AML-193 (cell line): ENCODE measurements at regions not wholly inside any gene's neighbourhood (a gene's known extent, or its start where the extent isn't known, plus 50 kb on each side); places are given as distances from the start of the nearest gene placed in this dataset.
"Not testable (repeated sequence)": the region's sequence is repeated elsewhere in the genome, so short reads cannot be mapped to it uniquely, and the experiment has no call there.

Experiments
- DNase-seq, 2 experiments: peaks; one replicate each; lab custom pipeline; 2025; lab: John Stamatoyannopoulos, UW

DNA sequence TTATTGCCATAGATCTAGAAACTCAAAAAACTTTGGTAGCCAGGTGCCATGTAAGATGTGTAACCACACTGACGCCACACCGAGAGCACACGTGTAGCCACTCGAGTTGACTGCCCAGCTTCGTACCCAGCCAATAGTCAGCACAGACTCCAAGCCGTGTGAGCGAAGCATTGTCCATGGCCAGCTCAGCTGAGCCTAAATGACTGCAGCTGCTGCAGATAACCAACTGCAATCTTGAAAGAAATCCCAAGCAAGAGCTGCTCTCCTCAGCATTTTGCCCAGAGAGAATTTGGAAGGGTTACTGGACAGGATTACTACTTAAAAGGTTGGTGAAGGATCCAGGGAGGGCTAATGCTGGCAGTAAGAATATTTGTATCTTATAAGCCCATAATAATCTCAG is 193.0 kb upstream of the THRB start:
- no peak for DNase-seq

DNA sequence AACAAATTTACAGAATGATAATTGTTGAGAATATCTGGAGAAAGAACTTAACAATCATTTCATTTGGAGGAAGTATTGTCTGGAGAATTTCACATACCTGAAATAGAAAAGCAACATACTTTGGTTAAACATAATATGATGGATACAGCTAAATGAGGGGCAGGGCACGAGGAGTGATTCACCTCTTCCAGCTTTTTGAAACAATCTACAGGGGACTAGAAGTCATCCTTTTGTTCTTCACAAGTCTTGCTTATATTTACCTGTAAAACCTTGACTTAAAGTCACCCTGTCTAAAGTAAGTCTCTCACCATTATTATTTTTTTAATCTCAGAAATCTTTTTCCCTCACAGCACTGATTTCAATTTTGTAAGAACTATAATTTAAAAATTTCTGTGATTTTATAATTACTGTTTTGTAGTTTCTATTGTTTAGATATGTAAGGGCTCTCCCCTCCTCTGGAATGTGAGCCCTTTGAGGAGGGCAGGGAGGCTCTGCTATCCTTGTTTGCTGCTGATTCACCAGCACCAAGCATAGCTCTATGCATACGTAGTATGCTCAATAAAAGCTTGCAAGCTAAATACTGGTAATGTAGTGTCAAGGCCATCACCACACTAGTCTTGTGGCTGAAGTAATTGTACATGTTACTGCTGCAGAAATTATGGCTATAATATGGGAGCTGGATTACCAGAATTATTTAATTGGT is 193.9 kb upstream of the THRB start:
- no peak for DNase-seq

DNA sequence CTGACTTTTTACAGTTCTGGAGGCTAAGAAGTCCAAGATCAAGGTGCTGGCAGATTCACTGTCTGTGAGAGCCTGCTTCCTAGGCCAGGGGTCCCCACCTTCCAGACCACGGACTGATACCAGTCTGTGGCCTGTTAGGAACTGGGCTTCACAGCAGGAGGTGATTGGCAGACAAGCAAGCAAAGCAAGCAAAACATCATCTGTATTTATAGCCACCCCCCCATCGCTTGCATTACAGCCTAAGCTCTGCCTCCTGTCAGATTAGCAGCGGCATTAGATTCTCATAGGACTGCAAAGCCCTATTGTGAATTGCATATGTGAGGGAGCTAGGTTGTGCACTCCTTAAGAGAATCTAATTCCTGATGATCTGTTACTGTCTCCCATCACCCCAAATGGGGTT is 194.7 kb upstream of the THRB start:
- no peak for DNase-seq

DNA sequence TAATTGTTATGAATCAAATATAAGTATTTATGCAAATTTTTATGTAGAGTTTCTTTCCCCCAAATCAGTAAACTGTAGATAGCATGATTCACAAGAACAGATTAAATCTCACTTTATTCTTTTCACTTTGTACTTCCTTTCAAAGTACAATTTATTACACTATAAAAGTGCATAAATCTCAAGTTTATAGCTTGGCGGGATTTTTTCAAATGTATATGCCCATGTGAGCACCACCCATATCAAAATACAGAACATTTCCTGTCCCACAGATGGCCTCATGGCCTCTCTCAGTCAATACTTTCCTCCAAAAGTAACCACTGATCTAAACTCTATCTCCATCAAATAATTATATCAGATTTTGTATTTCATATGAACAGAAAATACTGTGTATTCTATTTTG is 196.1 kb upstream of the THRB start:
- no peak for DNase-seq

DNA sequence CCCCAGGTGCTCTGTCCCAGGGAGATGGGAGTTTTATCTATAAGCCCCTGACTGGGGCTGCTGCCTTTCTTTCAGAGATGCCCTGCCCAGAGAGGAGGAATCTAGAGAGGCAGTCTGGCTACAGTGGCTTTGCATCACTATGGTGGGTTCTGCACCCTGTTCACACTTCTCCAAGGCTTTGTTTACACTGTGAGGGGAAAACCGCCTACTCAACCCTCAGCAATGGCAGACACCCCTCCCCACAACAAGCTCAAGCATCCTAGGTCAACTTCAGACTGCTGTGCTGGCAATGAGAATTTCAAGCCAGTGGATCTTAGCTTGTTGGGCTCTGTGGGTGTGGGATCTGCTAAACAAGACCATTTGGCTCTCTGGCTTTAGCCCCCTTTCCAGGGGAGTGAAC is 204.4 kb upstream of the THRB start:
- DNase-seq, result not testable (repeated sequence)

DNA sequence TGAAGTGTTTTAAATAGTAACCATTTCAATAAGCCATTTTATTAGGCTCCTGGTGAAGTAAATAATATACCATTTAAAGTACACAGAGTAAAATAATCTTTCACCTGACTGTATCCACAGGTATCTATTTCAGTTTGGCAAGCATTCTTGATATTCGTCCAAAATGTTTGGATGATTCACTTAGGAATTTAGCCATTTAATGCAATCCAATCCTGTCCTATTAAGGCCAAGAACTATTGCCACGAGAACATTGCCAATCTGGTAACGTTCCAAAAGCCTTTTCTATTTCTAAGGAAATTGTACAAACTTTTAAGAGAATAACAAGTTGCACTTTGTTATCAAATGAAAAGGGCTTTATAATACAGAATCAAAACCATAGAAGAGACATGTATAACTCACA is 209.8 kb upstream of the THRB start:
- DNase-seq, result no peak

DNA sequence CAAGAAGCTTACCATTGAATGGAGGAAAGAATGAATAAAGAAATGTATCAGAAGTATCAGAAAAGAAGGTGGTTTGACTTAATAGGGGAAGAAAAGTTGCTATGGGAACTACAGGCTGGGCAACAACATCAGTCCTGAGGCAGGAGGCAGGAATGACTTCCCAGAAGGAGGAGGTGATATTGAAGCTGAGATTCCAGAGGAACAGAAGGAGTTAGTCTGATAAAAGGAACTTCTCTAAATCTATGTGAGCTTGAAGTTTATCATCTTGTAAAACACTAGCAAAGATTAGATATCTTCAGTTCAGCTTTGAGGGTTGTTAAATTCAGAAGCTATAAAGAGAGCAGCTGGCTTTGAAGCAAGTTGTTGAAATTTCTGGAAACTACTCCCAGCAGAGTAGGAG is 213.3 kb upstream of the THRB start:
- no peak for DNase-seq

DNA sequence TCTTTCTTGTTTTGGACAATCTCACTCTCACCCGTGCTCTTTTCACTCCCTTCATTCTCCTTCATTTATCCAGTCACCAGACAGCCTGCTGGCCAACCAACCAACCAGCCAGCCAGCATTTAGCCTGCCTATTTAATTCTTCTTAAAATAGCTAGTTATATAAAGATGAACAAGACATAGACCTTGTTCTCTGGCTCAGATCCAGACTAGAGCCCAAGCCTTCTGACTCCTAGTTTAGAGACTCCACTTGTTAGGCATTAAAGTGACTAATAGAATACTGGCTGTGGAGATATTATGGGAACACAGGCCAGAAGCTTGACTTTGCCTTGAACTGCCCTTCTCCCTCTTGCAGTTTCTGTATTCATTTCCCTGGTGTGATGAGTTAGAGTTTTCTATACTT is 215.3 kb upstream of the THRB start:
- no peak for DNase-seq

DNA sequence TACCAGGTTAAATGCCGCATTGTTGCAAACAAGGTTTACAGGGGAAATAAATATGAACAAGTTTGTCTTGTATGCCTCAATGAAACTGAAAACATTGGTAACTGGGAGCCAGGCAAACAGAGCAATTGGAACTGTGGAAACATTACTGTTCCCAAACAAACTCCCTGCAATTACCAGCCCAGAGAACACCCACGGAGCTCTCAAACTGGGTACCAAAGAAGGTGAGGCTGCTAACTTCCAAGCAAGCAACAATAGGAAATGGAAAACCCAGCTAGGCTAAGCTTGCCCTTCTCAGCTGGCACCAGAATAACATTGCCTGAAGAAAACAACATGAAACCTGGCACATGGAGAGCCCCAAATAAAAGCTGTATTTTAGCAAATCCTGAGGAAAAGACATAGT is 218.9 kb upstream of the THRB start:
- DNase-seq, result no peak

DNA sequence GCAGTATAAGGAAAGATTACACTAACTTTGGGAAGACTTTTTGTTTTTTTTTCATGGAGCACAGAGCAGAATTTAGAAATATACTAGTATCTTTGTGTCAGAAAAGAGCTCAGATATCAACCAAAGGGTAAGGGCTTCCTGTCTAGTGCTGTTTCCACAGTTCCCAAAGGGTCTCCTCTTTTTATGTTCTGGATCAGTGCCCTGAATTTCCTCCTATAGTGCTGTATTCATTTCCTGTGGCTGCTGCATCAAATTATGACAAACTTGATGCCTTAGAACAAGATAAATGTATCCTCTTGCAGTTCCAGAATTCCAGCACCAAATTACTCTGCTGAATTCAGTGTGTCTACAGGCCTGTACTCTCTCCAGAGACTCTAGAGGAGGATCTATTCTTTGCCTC is 219.8 kb upstream of the THRB start:
- no peak for DNase-seq

DNA sequence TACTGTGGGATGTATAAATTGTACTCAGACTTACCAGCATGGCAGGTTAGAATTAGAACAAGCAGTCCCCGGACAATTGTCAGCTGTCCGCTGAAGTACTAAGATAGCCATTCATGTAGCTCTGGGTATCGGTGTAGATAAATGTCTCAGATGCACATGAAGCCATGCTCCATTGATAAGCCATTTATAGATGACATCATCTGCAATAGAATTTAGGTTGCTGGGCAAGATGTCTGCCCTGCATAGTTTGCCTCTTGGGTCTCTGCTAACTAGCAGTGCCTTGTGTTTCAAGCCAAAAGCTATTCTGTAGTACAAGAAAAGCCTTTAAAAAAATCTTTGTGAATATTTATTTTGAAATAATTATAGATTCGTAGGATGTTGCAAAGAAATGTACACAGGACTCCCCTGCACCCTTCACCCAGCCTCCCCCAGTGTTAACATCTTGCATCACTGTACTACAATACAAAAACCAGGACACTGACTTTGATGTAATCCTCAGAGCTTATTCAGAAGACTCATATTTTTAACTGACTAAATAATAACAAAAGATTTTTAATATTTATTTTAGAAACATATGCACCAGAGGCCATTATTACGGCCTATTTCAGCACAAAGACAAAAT is 220.6 kb upstream of the THRB start:
- no peak for DNase-seq

DNA sequence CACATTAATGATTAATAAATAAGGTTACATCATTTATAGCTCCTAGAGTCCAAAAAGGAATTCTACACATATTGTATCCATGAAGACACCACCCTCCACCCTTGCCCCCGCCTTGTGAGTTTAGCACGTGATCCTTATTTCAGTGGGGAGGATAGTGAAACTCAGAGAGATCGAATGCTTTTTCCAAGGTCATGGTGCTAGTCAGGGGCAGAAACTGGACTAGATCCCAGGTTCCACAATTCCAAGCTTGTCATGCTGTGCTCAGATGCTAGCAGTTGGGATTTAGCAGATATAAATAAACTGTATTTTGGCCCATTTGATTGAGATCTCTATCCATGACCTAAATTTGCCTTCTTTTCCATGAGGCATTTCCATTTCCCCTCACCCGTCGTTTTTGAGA is 227.4 kb upstream of the THRB start:
- no peak for DNase-seq

DNA sequence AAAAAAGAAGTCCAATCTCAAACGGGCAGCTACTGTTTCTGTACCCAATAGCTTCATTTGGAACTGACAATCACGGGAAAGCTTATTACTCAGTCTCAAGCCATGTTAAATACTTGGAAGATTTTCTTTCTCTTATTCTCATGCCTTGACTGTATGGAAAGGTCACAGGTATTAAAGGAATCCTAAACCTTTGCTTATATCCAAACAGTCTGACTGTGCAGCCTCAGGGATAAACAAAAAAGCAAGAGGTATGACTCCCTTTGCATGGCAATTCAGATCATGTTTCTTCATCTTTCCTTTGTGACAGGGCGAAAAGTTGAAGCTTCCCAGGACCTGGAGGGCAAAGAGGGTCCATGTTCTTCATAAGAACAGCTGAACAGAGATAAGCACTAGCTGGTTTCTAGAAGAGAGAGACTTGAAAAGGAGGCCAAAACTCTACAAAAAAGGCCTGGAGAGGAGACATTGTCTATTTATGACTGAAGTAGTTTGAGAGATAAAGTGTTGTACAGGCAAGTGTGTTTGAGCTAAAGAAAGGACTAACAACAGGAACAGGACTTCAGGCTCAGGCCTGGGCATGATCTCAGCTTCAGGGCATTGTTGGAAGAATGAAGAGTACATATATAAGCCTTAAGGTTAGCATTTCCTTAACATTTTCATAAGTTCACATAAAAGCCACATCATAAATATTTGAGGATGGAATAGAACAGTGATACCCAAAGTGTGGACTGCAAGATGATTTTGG is 231.0 kb upstream of the THRB start:
- no peak for DNase-seq

DNA sequence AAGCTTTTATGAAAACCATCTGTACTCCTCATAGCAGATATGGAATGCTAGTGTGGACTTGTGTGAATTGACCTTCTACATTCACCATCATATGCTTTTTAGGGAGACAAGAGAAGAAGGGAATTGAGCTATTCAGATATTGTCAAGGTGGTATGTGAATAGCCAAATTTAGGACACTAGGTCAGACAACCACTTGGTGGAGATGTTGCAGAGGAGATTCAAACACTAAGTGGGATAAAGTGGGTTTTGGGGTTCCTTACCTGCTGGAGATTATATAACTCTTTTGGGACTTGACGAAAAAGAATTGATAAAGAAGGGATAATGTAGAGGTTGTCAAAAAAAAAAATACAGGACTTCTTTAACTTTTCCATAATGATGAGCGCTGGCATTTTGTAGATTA is 231.8 kb upstream of the THRB start:
- no peak for DNase-seq

DNA sequence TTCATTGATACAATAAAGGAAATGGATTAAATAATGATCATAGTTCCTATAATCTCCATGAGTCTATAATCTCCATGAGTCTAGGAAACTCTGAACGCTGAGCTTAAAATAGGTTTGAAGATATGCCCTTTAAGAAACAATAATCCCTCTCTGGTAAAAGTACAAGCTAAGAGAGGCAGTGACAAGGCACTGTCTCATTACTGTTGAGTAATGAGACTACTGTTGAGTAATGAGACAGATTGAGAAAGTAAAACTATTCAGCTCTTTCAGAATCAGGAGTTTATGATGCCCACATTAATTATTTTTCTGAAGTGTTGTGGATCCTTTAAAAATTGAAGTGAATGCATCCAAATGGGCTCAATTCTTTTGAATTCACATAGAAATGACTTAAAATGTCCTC is 235.5 kb upstream of the THRB start:
- DNase-seq, result no peak

DNA sequence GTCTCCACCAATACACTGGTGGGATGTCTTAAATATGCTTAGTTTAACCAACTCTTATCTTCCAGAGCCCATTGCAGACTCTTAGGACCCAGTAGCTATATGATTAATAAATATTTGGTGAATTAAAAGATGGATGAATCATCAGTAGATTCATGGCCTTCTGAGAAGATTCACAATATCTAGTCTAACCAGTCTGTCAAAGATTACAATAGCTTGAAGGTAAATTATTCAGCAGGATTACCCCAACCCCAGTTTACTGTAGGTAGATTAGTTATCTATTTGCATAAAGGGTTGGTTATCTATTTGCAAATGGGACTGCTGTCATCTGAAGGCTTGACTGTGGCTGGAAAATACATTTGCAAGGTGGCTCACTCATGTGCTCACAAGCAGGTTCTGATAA is 239.4 kb upstream of the THRB start:
- DNase-seq, result no peak

DNA sequence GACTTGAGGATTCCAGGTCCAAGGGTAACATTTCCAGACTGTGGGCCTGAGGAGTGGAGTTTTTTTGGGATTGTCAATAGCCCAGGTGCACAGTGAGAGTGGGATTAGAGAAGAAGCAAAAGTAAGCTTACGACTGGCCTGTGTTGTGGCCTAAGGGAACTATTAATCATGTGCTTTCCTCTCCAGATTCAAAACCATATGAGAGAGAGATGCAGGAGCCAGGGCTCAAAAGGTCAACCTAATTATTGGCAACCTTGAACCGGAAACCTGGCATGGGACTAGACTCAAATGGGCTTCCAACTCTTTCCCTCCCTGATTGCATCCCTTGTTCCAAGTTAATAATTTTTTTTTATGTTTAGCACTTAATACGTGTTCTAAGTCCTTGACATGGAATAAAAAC is 242.1 kb upstream of the THRB start:
- DNase-seq, result no peak

DNA sequence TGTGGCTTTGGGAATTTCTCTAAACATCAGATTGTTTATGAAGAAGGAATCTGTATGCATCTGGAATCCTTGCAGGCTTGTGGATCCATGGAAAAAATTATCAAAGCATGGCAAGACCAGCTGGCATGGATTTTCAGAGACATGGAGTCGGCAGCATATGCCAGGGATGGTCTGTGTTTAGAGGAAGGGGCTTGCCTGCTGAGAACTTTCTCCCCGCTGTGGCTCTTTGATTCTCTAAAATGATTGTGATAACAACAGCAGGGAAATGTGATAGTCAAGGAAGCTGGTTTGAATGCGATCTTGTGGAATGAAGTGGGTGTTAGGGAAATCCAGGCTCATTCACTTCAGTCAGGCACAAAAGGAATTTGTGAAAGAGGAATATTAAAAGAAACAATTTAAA is 245.7 kb upstream of the THRB start:
- DNase-seq, result no peak

DNA sequence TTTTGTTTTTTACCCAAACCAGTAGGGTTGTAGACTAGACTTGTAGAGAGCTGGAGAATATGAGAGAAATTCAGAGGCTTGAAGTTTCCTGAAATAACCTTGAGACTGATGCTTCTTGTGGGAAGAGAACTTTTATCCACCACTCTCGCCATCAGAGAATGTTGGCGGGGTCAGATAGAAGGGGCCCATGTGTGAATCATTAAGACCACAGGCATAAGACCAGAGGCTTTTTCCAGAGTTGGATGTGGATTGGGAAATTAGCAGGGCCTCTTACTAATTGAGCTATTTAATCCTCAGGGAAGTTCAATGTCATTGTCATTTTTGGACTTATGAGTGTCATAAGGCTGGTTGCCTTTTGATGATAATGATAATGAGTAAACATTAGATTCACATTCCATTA is 246.9 kb upstream of the THRB start:
- DNase-seq, result no peak

DNA sequence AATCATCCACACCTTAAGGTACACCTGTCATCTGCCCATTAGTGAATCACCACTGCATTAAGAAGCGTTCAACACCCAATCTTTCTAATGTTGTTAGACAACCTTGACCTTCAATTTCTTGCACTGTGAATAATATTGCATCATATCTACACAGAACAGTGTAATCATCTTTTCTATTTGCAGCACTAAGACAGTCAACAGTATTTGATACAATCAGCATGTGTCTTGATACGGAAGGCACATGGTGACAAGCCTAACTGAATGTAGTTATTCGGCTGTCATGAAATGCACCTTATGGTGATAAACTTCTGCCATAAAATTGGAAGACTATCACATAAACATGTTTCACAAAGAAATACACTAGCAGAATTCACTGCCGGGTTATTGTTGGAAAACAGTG is 253.9 kb upstream of the THRB start:
- no peak for DNase-seq

DNA sequence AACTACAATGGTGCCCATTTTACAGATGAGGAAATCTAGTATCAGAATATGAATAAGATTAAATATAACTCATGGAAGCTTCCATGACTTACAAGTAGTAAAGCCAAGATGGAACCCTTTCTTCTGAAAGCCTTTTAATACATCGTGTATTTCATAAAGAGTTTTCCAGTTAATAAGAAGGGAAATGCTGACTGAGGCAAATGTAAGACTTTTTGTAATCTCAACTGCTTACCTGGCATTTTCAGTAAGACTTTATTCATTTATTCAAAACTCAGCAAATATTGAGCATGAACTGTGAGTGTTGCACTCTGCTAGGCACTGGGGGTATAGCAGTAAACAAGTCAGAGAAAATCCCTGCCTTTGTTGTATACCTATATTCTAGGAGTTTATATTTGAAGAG is 256.4 kb upstream of the THRB start:
- DNase-seq, result no peak

DNA sequence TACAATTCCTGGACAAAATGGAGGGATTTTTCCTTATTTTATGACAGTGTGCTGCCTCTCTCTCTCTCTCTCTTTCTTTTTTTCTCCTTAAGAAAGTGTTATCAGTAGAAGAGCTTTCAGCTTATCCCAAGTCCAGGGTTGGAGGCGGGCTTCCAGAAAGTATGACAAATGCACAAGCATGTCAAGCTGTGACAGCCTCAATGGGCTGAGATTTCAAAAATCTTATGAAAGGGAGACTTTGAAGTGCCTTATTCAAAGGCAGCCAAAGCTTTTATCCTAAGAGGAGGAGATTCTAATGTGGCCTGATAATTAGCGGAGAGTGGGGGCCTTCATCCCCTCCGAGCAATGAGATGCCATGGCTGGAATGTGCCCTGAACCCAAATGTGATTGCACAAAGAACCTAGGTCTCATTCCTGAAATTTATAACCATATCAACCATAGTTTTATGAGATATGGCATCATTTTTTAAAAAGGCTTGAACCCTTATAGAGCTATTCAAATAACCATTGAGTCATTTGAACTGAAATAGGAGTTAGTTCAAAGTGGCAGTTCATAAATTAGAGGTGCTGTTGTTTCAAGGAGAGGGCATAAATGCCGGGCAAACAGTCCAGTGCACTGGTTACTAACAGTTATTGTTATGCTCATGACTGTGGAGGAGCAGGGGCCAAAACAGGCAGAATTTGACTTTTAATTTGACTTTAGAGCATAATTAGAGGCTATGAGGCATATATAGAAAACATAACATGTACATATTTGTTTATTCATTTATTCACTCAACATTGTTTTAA is 261.6 kb upstream of the THRB start:
- no peak for DNase-seq

DNA sequence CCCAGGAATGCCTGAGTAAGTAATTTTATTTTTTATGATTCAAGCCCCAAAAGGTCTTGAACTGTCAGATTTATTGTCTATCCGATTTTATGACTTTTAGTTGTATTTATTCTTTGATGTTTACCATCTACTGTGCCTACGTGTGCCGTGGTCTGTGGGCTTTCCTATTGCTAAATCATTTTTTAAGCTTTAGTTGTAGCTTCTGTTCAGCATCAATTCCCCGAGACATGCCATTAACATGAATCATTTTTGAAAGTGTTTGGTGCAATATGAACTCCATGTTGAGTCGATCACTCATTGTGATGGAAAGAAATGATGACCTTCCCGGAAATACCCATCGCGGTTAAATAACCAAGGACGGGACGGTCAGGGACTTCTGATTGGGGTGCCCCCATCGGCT is 268.7 kb upstream of the THRB start:
- DNase-seq, result no peak
